Stomach smooth muscle (tissue), 2 donors: ENCODE measurements at regions not wholly inside any gene's neighbourhood (a gene's known extent, or its start where the extent isn't known, plus 50 kb on each side); places are given as distances from the start of the nearest gene placed in this dataset.
"Not testable (repeated sequence)": the region's sequence is repeated elsewhere in the genome, so short reads cannot be mapped to it uniquely, and the experiment has no call there.

ENCODE experiments used
- H3K27ac ChIP-seq: one replicate; pipeline ENCODE4 v1.7.0; 2013; ENCODE audit warnings: mild to moderate bottlenecking, low read length, inconsistent platforms
- H3K27me3 ChIP-seq, 2 donors: one replicate each; pipeline ENCODE4 v1.7.0; 2013; ENCODE audit warnings: low read length in 2 of 2; ENCODE audit not compliant: insufficient read depth in 2 of 2, control insufficient read depth in 1 of 2
- H3K36me3 ChIP-seq, 2 donors: one replicate each; pipeline ENCODE4 v1.7.0; 2013; ENCODE audit warnings: low read length in 2 of 2; ENCODE audit not compliant: control insufficient read depth in 2 of 2, insufficient read depth in 2 of 2
- H3K4me1 ChIP-seq: one replicate; pipeline ENCODE4 v1.7.0; 2013; ENCODE audit warnings: low read length; ENCODE audit not compliant: control insufficient read depth, insufficient read depth
- H3K4me3 ChIP-seq, 2 donors: one replicate each; pipeline ENCODE4 v1.7.0; 2013; ENCODE audit warnings: low read length in 2 of 2
- H3K9ac ChIP-seq, 2 donors: one replicate each; pipeline ENCODE4 v1.7.0; 2013; ENCODE audit warnings: low read length in 2 of 2, mild to moderate bottlenecking in 1 of 2
- H3K9me3 ChIP-seq, 2 donors: one replicate each; pipeline ENCODE4 v1.7.0; 2013; ENCODE audit warnings: low read length in 2 of 2; ENCODE audit not compliant: control insufficient read depth in 2 of 2
- donor health status: healthy.
- donor health status: Pancreatic carcinoma.

- H3K9ac ChIP-seq, H3K9me3 ChIP-seq, H3K4me1 ChIP-seq, H3K4me3 ChIP-seq, H3K27me3 ChIP-seq, H3K27ac ChIP-seq, H3K36me3 ChIP-seq: not testable (repeated sequence)
Observed at GRCh38 chr2:242130682-242131081, 261.2 kb downstream of the RTP5 start.

- H3K36me3 ChIP-seq, H3K9ac ChIP-seq, H3K9me3 ChIP-seq, H3K4me3 ChIP-seq, H3K27ac ChIP-seq, H3K27me3 ChIP-seq, H3K4me1 ChIP-seq: not testable (repeated sequence)
Observed at GRCh38 chr2:242159921-242160320, 290.4 kb downstream of the RTP5 start.

- not testable (repeated sequence) for H3K36me3 ChIP-seq, H3K9ac ChIP-seq, H3K27ac ChIP-seq, H3K27me3 ChIP-seq, H3K9me3 ChIP-seq, H3K4me3 ChIP-seq, H3K4me1 ChIP-seq
Observed at GRCh38 chr2:242165115-242165514, 295.6 kb downstream of the RTP5 start.

GRCh38 chr2:242171290-242171689 is 301.8 kb downstream of the RTP5 start:
- not testable (repeated sequence) for H3K27ac ChIP-seq, H3K9ac ChIP-seq, H3K36me3 ChIP-seq, H3K27me3 ChIP-seq, H3K9me3 ChIP-seq, H3K4me1 ChIP-seq, H3K4me3 ChIP-seq
